Upper lobe of left lung (tissue), 4 donors: ENCODE measurements at regions not wholly inside any gene's neighbourhood (a gene's known extent, or its start where the extent isn't known, plus 50 kb on each side); places are given as distances from the start of the nearest gene placed in this dataset.

Source experiments
- CTCF ChIP-seq, 6 experiments: fragments of 450-650 bp in 4 of 6; fragments of 200-600 bp in 2 of 6; sonication (generic) in 2 of 6; IDR thresholded peaks; one replicate each; pipeline ENCODE4 v1.5.1; 2016 to 2019; ENCODE audit warnings: antibody characterized with exemption in 6 of 6
- POLR2A ChIP-seq, 4 donors: fragments of 450-650 bp; IDR thresholded peaks; one replicate each; pipeline ENCODE4 v1.5.1; 2016 to 2017; ENCODE audit warnings: antibody characterized with exemption in 4 of 4, mild to moderate bottlenecking in 2 of 4

- TF ChIP-seq POLR2A (IDR thresholded peaks at IDR 0.05) (no peak), CTCF (IDR thresholded peaks at IDR 0.05) (no peak)
Observed at GRCh38 chr10:33559105-33559504, 224.6 kb upstream of the NRP1 start.
